Type B pancreatic cell (in vitro differentiated cells): ENCODE measurements at regions not wholly inside any gene's neighbourhood (a gene's known extent, or its start where the extent isn't known, plus 50 kb on each side); places are given as distances from the start of the nearest gene placed in this dataset.

ENCODE experiments used
- DNase-seq: peaks from one replicate; pipeline ENCODE4 v3.0.0; 2021; ENCODE audit warnings: mixed read lengths; ENCODE audit not compliant: unreplicated experiment; ENCODE audit errors: extremely low spot score
- H3K27ac Mint-ChIP-seq: 2 replicates; pipeline ENCODE4 v1.8.0; 2021; ENCODE audit warnings: mild to moderate bottlenecking, mixed read lengths
- H3K27me3 Mint-ChIP-seq: 2 replicates; pipeline ENCODE4 v1.8.0; 2021; ENCODE audit warnings: mixed read lengths
- H3K36me3 Mint-ChIP-seq: 2 replicates; pipeline ENCODE4 v1.8.0; 2021; ENCODE audit warnings: mixed read lengths
- H3K4me1 Mint-ChIP-seq: one replicate; pipeline ENCODE4 v1.8.0; 2021; ENCODE audit warnings: mixed read lengths; ENCODE audit not compliant: unreplicated experiment
- H3K4me3 Mint-ChIP-seq: 2 replicates; pipeline ENCODE4 v1.8.0; 2021; ENCODE audit warnings: mild to moderate bottlenecking, mixed read lengths
- H3K9me3 Mint-ChIP-seq: 2 replicates; pipeline ENCODE4 v1.8.0; 2021; ENCODE audit warnings: mixed read lengths
- CTCF ChIP-seq: fragments of 200-600 bp; sonication (generic); conservative IDR thresholded peaks from 2 replicates; pipeline ENCODE4 v1.5.0; 2021; ENCODE audit warnings: antibody characterized with exemption, mild to moderate bottlenecking

- no peak overlapping the region for H3K27ac Mint-ChIP-seq
- H3K4me1 Mint-ChIP-seq: peaks cover 9% of the 10 kb centered on the region
- H3K9me3 Mint-ChIP-seq: peaks cover 4% of the 10 kb centered on the region
- no peak for TF ChIP-seq CTCF
- peaks cover 5% of the 10 kb centered on the region for H3K27me3 Mint-ChIP-seq
- H3K36me3 Mint-ChIP-seq: no peaks in the 10 kb centered on the region
- DNase-seq: no peak
- H3K4me3 Mint-ChIP-seq: no peak overlapping the region
These were observed 172.5 kb upstream of the JARID2 start for GRCh38 chr6:15073344-15073789.

GRCh38 chr6:15073883-15074465 lies 171.9 kb upstream of the JARID2 start:
- H3K4me1 Mint-ChIP-seq: peaks cover 10% of the 10 kb centered on the region

GRCh38 chr6:15074806-15075205 lies 171.1 kb upstream of the JARID2 start:
- no peak for TF ChIP-seq CTCF
- peaks cover 5% of the 10 kb centered on the region for H3K27me3 Mint-ChIP-seq
- H3K36me3 Mint-ChIP-seq: no peaks in the 10 kb centered on the region
- no peak overlapping the region for H3K4me3 Mint-ChIP-seq
- no peak overlapping the region for H3K27ac Mint-ChIP-seq
- no peak for DNase-seq
- peaks cover 4% of the 10 kb centered on the region for H3K9me3 Mint-ChIP-seq
- H3K4me1 Mint-ChIP-seq: peaks cover 18% of the 10 kb centered on the region

More at GRCh38 chr6:15073883-15074465, 171.9 kb upstream of the JARID2 start:
- DNase-seq: no peak
- H3K9me3 Mint-ChIP-seq: peaks cover 4% of the 10 kb centered on the region
- H3K27ac Mint-ChIP-seq: no peak overlapping the region
- no peak overlapping the region for H3K4me3 Mint-ChIP-seq
- no peak for TF ChIP-seq CTCF
- H3K27me3 Mint-ChIP-seq: peaks cover 5% of the 10 kb centered on the region
- no peaks in the 10 kb centered on the region for H3K36me3 Mint-ChIP-seq

- peaks cover 4% of the 10 kb centered on the region for H3K9me3 Mint-ChIP-seq
- no peak overlapping the region for H3K27ac Mint-ChIP-seq
- DNase-seq: no peak
- no peaks in the 10 kb centered on the region for H3K27me3 Mint-ChIP-seq
- no peaks in the 10 kb centered on the region for H3K36me3 Mint-ChIP-seq
- TF ChIP-seq CTCF: no peak
- H3K4me3 Mint-ChIP-seq: no peak overlapping the region
- H3K4me1 Mint-ChIP-seq: peaks cover 18% of the 10 kb centered on the region
These were observed 169.3 kb upstream of the JARID2 start for GRCh38 chr6:15076565-15076964.

- Mint-ChIP-seq H3K36me3 (no peaks in the 10 kb centered on the region), H3K9me3 (peaks cover 4% of the 10 kb centered on the region), H3K4me1 (peaks cover 18% of the 10 kb centered on the region), H3K27me3 (no peaks in the 10 kb centered on the region), H3K4me3 (no peak overlapping the region), H3K27ac (no peak overlapping the region)
- TF ChIP-seq CTCF: no peak
- DNase-seq: no peak
These were observed 168.9 kb upstream of the JARID2 start for GRCh38 chr6:15077006-15077405.
